H1 (cell line): ENCODE measurements at regions not wholly inside any gene's neighbourhood (a gene's known extent, or its start where the extent isn't known, plus 50 kb on each side); places are given as distances from the start of the nearest gene placed in this dataset.

ENCODE experiments used
- CTCF ChIA-PET: fragments of 300-600 bp; sonication (Branson Sonifier 250); formaldehyde crosslinking; loops from one replicate; lab custom pipeline; 2021; ENCODE audit not compliant: partially characterized antibody; lab: Charles Lee
- POLR2A ChIA-PET: fragments of 300-600 bp; sonication (Branson Sonifier 250); formaldehyde crosslinking; loops from one replicate; lab custom pipeline; 2021; ENCODE audit warnings: inconsistent platforms; ENCODE audit not compliant: partially characterized antibody; lab: Charles Lee
- DNase-seq, 2 experiments: peaks; one replicate each; pipeline versions ENCODE4 v3.0.0 to v3.0.0-alpha.2; 2010 to 2022; ENCODE audit warnings: low spot score in 2 of 2, low read depth in 1 of 2, mixed read lengths in 1 of 2
- FAIRE-seq: peaks from 2 replicates; lab custom pipeline; 2011; peaks lifted over from hg19 to GRCh38; lab: Jason Lieb, UNC
- H2AFZ ChIP-seq: 2 replicates; pipeline ENCODE4 v1.8.1; 2012; ENCODE audit warnings: low read length, inconsistent platforms
- H2AK5ac ChIP-seq: 2 replicates; pipeline ENCODE4 v1.6.1; 2013; ENCODE audit warnings: low read depth, low read length
- H2BK120ac ChIP-seq: replicated peaks from 2 replicates; pipeline ENCODE3; 2013; ENCODE audit warnings: low read depth, low read length, inconsistent platforms
- H2BK12ac ChIP-seq: 2 replicates; pipeline ENCODE4 v1.6.1; 2013; ENCODE audit warnings: low read depth, low read length
- H2BK15ac ChIP-seq: 2 replicates; pipeline ENCODE4 v1.6.1; 2013; ENCODE audit warnings: low read length
- H2BK20ac ChIP-seq: 2 replicates; pipeline ENCODE4 v1.6.1; 2013; ENCODE audit warnings: low read length
- H2BK5ac ChIP-seq: 2 replicates; pipeline ENCODE4 v1.6.1; 2013; ENCODE audit warnings: low read depth, low read length
- H3K14ac ChIP-seq: 2 replicates; pipeline ENCODE4 v1.6.1; 2013; ENCODE audit warnings: inconsistent platforms; ENCODE audit not compliant: insufficient read length
- H3K18ac ChIP-seq: 2 replicates; pipeline ENCODE4 v1.6.1; 2013; ENCODE audit warnings: low read length; ENCODE audit errors: extremely low read depth
- H3K23ac ChIP-seq: 2 replicates; pipeline ENCODE4 v1.6.1; 2013; ENCODE audit warnings: inconsistent platforms; ENCODE audit not compliant: insufficient read length
- H3K23me2 ChIP-seq: 2 replicates; pipeline ENCODE4 v1.6.1; 2013; ENCODE audit warnings: low read depth, low read length
- H3K27ac ChIP-seq: 2 replicates; pipeline ENCODE4 v1.6.1; 2011; ENCODE audit warnings: low read depth, low read length, inconsistent platforms
- H3K27me3 ChIP-seq, 4 experiments: replicated peaks in 1 of 4; 1 replicate in 1 of 4; 2 replicates in 3 of 4; pipeline versions ENCODE4 v1.6.1 to v1.8.1; 2011 to 2013; ENCODE audit warnings: low read length in 3 of 4, mild to moderate bottlenecking in 3 of 4, inconsistent platforms in 2 of 4, mixed read lengths in 2 of 4, moderate library complexity in 1 of 4; ENCODE audit not compliant: control insufficient read depth in 3 of 4, insufficient read depth in 3 of 4; ENCODE audit errors: extremely low read depth in 1 of 4
- H3K36me3 ChIP-seq, 4 experiments: 2 replicates each; pipeline versions ENCODE4 v1.6.1 to v1.8.1; 2011 to 2013; ENCODE audit warnings: mild to moderate bottlenecking in 4 of 4, low read length in 3 of 4, moderate library complexity in 2 of 4, control low read depth in 1 of 4, inconsistent platforms in 1 of 4; ENCODE audit not compliant: insufficient read depth in 4 of 4, control insufficient read depth in 2 of 4
- H3K4ac ChIP-seq: replicated peaks from 2 replicates; pipeline ENCODE3; 2013; ENCODE audit warnings: low read length, low read depth, mixed read lengths, inconsistent platforms; ENCODE audit not compliant: insufficient read length
- H3K4me1 ChIP-seq, 4 experiments: replicated peaks in 1 of 4; 1 replicate in 1 of 4; 2 replicates in 3 of 4; pipeline versions ENCODE4 v1.6.1 to v1.8.1; 2011 to 2013; ENCODE audit warnings: low read length in 3 of 4, inconsistent platforms in 2 of 4, mixed read lengths in 1 of 4; ENCODE audit not compliant: insufficient read depth in 4 of 4, control insufficient read depth in 3 of 4
- H3K4me2 ChIP-seq, 2 experiments: 2 replicates each; pipeline versions ENCODE4 v1.6.1 to v1.8.1; 2011 to 2013; ENCODE audit warnings: low read depth in 2 of 2, low read length in 2 of 2, control low read depth in 1 of 2, inconsistent platforms in 1 of 2, mild to moderate bottlenecking in 1 of 2; ENCODE audit not compliant: insufficient read depth in 1 of 2
- H3K4me3 ChIP-seq, 4 experiments: fragments of 200-600, 300-600 bp in 1 of 4; sonication (generic), shearing (Covaris generic), sonication (Bioruptor Twin) in 1 of 4; 2 replicates each; pipeline versions ENCODE4 v1.5.1 to v1.8.1; 2011 to 2016; ENCODE audit warnings: low read length in 4 of 4, low read depth in 3 of 4, control low read depth in 2 of 4, inconsistent platforms in 2 of 4, mild to moderate bottlenecking in 2 of 4, mixed read lengths in 1 of 4, moderate library complexity in 1 of 4; ENCODE audit not compliant: insufficient read depth in 2 of 4; ENCODE audit errors: extremely low read depth in 1 of 4
- H3K56ac ChIP-seq: replicated peaks from 2 replicates; pipeline ENCODE3; 2013; ENCODE audit warnings: low read depth, mild to moderate bottlenecking, mixed read lengths, low read length, inconsistent platforms; ENCODE audit not compliant: insufficient read length
- H3K79me1 ChIP-seq: 2 replicates; pipeline ENCODE4 v1.6.1; 2013; ENCODE audit warnings: low read depth, low read length, control low read depth
- H3K79me2 ChIP-seq, 2 experiments: 2 replicates each; pipeline versions ENCODE4 v1.6.1 to v1.8.1; 2012 to 2013; ENCODE audit warnings: low read length in 2 of 2, mild to moderate bottlenecking in 2 of 2, inconsistent platforms in 1 of 2; ENCODE audit not compliant: insufficient read depth in 2 of 2, control insufficient read depth in 1 of 2
- H3K9ac ChIP-seq, 4 experiments: replicated peaks in 1 of 4; 1 replicate in 1 of 4; 2 replicates in 3 of 4; pipeline versions ENCODE4 v1.6.1 to v1.8.1; 2011 to 2013; ENCODE audit warnings: low read depth in 3 of 4, low read length in 3 of 4, control low read depth in 2 of 4, mild to moderate bottlenecking in 2 of 4, moderate library complexity in 2 of 4, inconsistent platforms in 1 of 4; ENCODE audit errors: extremely low read depth in 1 of 4
- H3K9me3 ChIP-seq, 2 experiments: 2 replicates each; pipeline versions ENCODE4 v1.6.1 to v1.8.1; 2012 to 2013; ENCODE audit warnings: mild to moderate bottlenecking in 2 of 2, moderate library complexity in 2 of 2, control low read depth in 1 of 2, inconsistent platforms in 1 of 2, low read depth in 1 of 2, low read length in 1 of 2, mixed read lengths in 1 of 2; ENCODE audit not compliant: insufficient read depth in 2 of 2
- H4K20me1 ChIP-seq, 2 experiments: replicated peaks in 1 of 2; 2 replicates each; pipeline versions ENCODE3 to v1.8.1; 2011 to 2013; ENCODE audit warnings: inconsistent platforms in 2 of 2, low read length in 2 of 2, mild to moderate bottlenecking in 1 of 2; ENCODE audit not compliant: insufficient read depth in 2 of 2, control insufficient read depth in 1 of 2
- H4K5ac ChIP-seq: 2 replicates; pipeline ENCODE4 v1.6.1; 2013; ENCODE audit warnings: low read length, low read depth, mixed read lengths, inconsistent platforms; ENCODE audit not compliant: insufficient read length
- H4K8ac ChIP-seq: 2 replicates; pipeline ENCODE4 v1.8.0; 2013; ENCODE audit warnings: mild to moderate bottlenecking, moderate library complexity, low read length, inconsistent platforms; ENCODE audit not compliant: insufficient read depth; ENCODE audit errors: extremely low read depth
- H4K91ac ChIP-seq: replicated peaks from 2 replicates; pipeline ENCODE3; 2013; ENCODE audit warnings: low read length, mixed read lengths, inconsistent platforms; ENCODE audit not compliant: insufficient read length
- BRCA1 ChIP-seq: IDR thresholded peaks from 2 replicates; pipeline ENCODE4 v1.6.1; 2012; ENCODE audit warnings: low read depth, low read length, improper control_type of control experiment
- SIN3A ChIP-seq, 2 experiments: IDR thresholded peaks in 1 of 2; conservative IDR thresholded peaks in 1 of 2; 2 replicates each; pipeline ENCODE4 v1.6.1; 2011 to 2012; ENCODE audit warnings: low read length in 2 of 2, improper control_type of control experiment in 1 of 2, low read depth in 1 of 2, mild to moderate bottlenecking in 1 of 2
- SIX5 ChIP-seq: IDR thresholded peaks from 2 replicates; pipeline ENCODE4 v1.6.1; 2011; ENCODE audit warnings: mild to moderate bottlenecking, low read depth, low read length
- ZNF274 ChIP-seq: IDR thresholded peaks from 2 replicates; pipeline ENCODE4 v1.7.0; 2012; ENCODE audit warnings: low read length, borderline replicate concordance; ENCODE audit errors: extremely low read depth
- WGBS, 2 experiments: shearing (Covaris generic) in 1 of 2; methylation state at CpG; one replicate each; pipeline versions ENCODE4 v1.1.6 to v1.1.7; 2013 to 2015; ENCODE audit warnings: low lambda C conversion rate in 2 of 2, mixed read lengths in 2 of 2, inconsistent platforms in 1 of 2, low coverage in 1 of 2, missing lambda C conversion rate in 1 of 2; ENCODE audit not compliant: insufficient replicate concordance in 2 of 2, insufficient coverage in 1 of 2, insufficient read length in 1 of 2; ENCODE audit errors: extremely low coverage in 1 of 2, missing lambda C conversion rate in 1 of 2; 5-methylcytosine and 5-hydroxymethylcytosine counted together

GRCh38 chr12:63394983-63395382 is 244.0 kb upstream of the AVPR1A start:
- no peaks in the 10 kb centered on the region for H3K79me1 ChIP-seq
- FAIRE-seq (no peak), DNase-seq (no peak)
- no peak overlapping the region for H4K91ac ChIP-seq
- H3K23ac ChIP-seq: no peak overlapping the region
- no peaks in the 10 kb centered on the region for H3K79me2 ChIP-seq
- H3K14ac ChIP-seq: no peak overlapping the region
- H2BK12ac ChIP-seq: no peak overlapping the region
- no peak overlapping the region for H2BK5ac ChIP-seq
- no peak overlapping the region for H2AK5ac ChIP-seq
- no peaks in the 10 kb centered on the region for H4K20me1 ChIP-seq
- no peak overlapping the region for H3K4me2 ChIP-seq
- no peak overlapping the region for H4K8ac ChIP-seq
- peaks cover 0 to 3% (median under 1%) of the 10 kb centered on the region in 4 experiments; a peak in 1 of 7 replicates for H3K4me1 ChIP-seq
- no peak overlapping the region for H2BK15ac ChIP-seq
- no peak overlapping the region for H3K56ac ChIP-seq
- no peaks in the 10 kb centered on the region for H3K27me3 ChIP-seq
- no peak overlapping the region for H2BK120ac ChIP-seq
- H3K27ac ChIP-seq: no peak overlapping the region
- no peaks in the 10 kb centered on the region for H3K36me3 ChIP-seq
- H3K4me3 ChIP-seq: no peak overlapping the region
- H3K18ac ChIP-seq: no peak overlapping the region
- WGBS, 2 experiments: 83% methylated on average over 4 of the region's 4 CpGs; no CpG with 5 or more reads in 1 of the 2 experiments
- H3K9me3 ChIP-seq: peaks cover 0 to 8% of the 10 kb centered on the region in 2 experiments; a peak in 1 of 4 replicates
- no peak overlapping the region for H2AFZ ChIP-seq
- no peak overlapping the region for H4K5ac ChIP-seq
- POLR2A ChIA-PET: no interaction called here
- CTCF ChIA-PET: no interaction called here
- H2BK20ac ChIP-seq: no peak overlapping the region
- H3K9ac ChIP-seq: no peak overlapping the region
- TF ChIP-seq BRCA1 (no peak), ZNF274 (no peak), SIX5 (no peak), SIN3A (conservative IDR thresholded peaks at IDR 0.05 in 1 of 2, IDR thresholded peaks at IDR 0.05 in 1 of 2; ENCODE audit: low read depth in 1 of 2, low read length in 2 of 2) (no peak)
- no peak overlapping the region for H3K4ac ChIP-seq
- H3K23me2 ChIP-seq: no peaks in the 10 kb centered on the region
